Spleen (tissue), 3 donors: ENCODE measurements at regions not wholly inside any gene's neighbourhood (a gene's known extent, or its start where the extent isn't known, plus 50 kb on each side); places are given as distances from the start of the nearest gene placed in this dataset.

Experiments
- POLR2A ChIP-seq, 3 donors: fragments of 450-650 bp; IDR thresholded peaks; one replicate each; pipeline ENCODE4 v1.5.1; 2017; ENCODE audit warnings: antibody characterized with exemption in 3 of 3, mild to moderate bottlenecking in 1 of 3
- POLR2AphosphoS5 ChIP-seq, 3 donors: sonication (generic); formaldehyde crosslinking; IDR thresholded peaks; one replicate each; pipeline ENCODE4 v1.5.1; 2017; ENCODE audit warnings: antibody characterized with exemption in 3 of 3

GRCh38 chr12:59452746-59453145 lies 143.1 kb upstream of the SLC16A7 start:
- TF ChIP-seq POLR2A (IDR thresholded peaks at IDR 0.05) (no peak), POLR2AphosphoS5 (IDR thresholded peaks at IDR 0.05) (no peak)
